ENCODE measurements at regions not wholly inside any gene's neighbourhood (a gene's known extent, or its start where the extent isn't known, plus 50 kb on each side); places are given as distances from the start of the nearest gene placed in this dataset.

GRCh38 chr16:66207883-66208265 lies 158.6 kb upstream of the CDH5 start:
- H3K4me3 ChIP-seq (IDR thresholded peaks at IDR 0.05; ENCODE audit: insufficient read depth, low read depth, low read length): no peak overlapping the region
- no peak overlapping the region for H3K9ac ChIP-seq
- no peaks in the 10 kb centered on the region for H3K79me2 ChIP-seq (ENCODE audit: insufficient read depth, low read depth)
- H3K4me1 ChIP-seq (ENCODE audit: low read depth, poor library complexity, severe bottlenecking): no peaks in the 10 kb centered on the region
- TF ChIP-seq, protein P1, sequence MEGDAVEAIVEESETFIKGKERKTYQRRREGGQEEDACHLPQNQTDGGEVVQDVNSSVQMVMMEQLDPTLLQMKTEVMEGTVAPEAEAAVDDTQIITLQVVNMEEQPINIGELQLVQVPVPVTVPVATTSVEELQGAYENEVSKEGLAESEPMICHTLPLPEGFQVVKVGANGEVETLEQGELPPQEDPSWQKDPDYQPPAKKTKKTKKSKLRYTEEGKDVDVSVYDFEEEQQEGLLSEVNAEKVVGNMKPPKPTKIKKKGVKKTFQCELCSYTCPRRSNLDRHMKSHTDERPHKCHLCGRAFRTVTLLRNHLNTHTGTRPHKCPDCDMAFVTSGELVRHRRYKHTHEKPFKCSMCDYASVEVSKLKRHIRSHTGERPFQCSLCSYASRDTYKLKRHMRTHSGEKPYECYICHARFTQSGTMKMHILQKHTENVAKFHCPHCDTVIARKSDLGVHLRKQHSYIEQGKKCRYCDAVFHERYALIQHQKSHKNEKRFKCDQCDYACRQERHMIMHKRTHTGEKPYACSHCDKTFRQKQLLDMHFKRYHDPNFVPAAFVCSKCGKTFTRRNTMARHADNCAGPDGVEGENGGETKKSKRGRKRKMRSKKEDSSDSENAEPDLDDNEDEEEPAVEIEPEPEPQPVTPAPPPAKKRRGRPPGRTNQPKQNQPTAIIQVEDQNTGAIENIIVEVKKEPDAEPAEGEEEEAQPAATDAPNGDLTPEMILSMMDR (conservative IDR thresholded peaks at IDR 0.05; ENCODE audit: low read depth, low read length): no peak
- H3K36me3 ChIP-seq (ENCODE audit: insufficient read depth): no peaks in the 10 kb centered on the region
- no peak overlapping the region for H2AFZ ChIP-seq (ENCODE audit: low read depth)
- H3K27ac ChIP-seq: no peak overlapping the region
- H3K27me3 ChIP-seq (ENCODE audit: insufficient read depth, low read depth): no peaks in the 10 kb centered on the region
- H3K4me2 ChIP-seq: no peak overlapping the region
- H4K20me1 ChIP-seq (ENCODE audit: insufficient read depth): no peaks in the 10 kb centered on the region

- no peak overlapping the region for H3K9ac ChIP-seq
- H3K27ac ChIP-seq: no peak overlapping the region
- no peaks in the 10 kb centered on the region for H3K27me3 ChIP-seq (ENCODE audit: insufficient read depth, low read depth)
- no peaks in the 10 kb centered on the region for H4K20me1 ChIP-seq (ENCODE audit: insufficient read depth)
- H3K4me1 ChIP-seq (ENCODE audit: low read depth, poor library complexity, severe bottlenecking): no peaks in the 10 kb centered on the region
- H3K4me2 ChIP-seq: no peak overlapping the region
- H3K79me2 ChIP-seq (ENCODE audit: insufficient read depth, low read depth): no peaks in the 10 kb centered on the region
- TF ChIP-seq, protein P1 (conservative IDR thresholded peaks at IDR 0.05; ENCODE audit: low read depth, low read length): no peak
- H2AFZ ChIP-seq (ENCODE audit: low read depth): no peak overlapping the region
- H3K36me3 ChIP-seq (ENCODE audit: insufficient read depth): no peaks in the 10 kb centered on the region
- H3K4me3 ChIP-seq (IDR thresholded peaks at IDR 0.05; ENCODE audit: insufficient read depth, low read depth, low read length): no peak overlapping the region
Observed at GRCh38 chr16:66207139-66207882, 159.2 kb upstream of the CDH5 start.

DNA sequence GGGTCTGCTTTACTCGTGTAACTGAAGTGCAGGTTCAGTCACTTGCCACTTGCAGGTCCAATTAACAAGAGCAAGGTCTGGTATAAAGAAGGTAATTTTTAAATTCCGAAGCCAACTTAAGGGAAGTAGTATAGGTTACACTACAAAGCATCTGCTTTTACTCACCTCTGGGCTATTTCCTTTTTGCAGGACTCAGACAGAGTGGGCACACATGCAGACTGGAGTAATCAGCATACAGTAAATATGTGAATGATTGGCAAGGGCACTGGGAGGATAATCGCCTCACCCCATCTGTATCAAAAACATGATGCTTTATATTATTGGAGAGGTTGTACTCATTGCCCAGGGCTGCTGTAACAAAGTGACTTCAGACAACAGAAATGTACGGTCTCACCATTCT lies 160.1 kb upstream of the CDH5 start:
- Histone ChIP-seq H3K36me3 (ENCODE audit: insufficient read depth) (no peaks in the 10 kb centered on the region), H3K79me2 (ENCODE audit: insufficient read depth, low read depth) (no peaks in the 10 kb centered on the region), H3K9ac (no peak overlapping the region), H3K4me1 (ENCODE audit: low read depth, poor library complexity, severe bottlenecking) (no peaks in the 10 kb centered on the region), H4K20me1 (ENCODE audit: insufficient read depth) (no peaks in the 10 kb centered on the region), H2AFZ (ENCODE audit: low read depth) (no peak overlapping the region), H3K4me3 (IDR thresholded peaks at IDR 0.05; ENCODE audit: insufficient read depth, low read depth, low read length) (no peak overlapping the region), H3K27me3 (ENCODE audit: insufficient read depth, low read depth) (no peaks in the 10 kb centered on the region), H3K4me2 (no peak overlapping the region), H3K27ac (no peak overlapping the region)
- TF ChIP-seq, protein P1 (conservative IDR thresholded peaks at IDR 0.05; ENCODE audit: low read depth, low read length): no peak

DNA sequence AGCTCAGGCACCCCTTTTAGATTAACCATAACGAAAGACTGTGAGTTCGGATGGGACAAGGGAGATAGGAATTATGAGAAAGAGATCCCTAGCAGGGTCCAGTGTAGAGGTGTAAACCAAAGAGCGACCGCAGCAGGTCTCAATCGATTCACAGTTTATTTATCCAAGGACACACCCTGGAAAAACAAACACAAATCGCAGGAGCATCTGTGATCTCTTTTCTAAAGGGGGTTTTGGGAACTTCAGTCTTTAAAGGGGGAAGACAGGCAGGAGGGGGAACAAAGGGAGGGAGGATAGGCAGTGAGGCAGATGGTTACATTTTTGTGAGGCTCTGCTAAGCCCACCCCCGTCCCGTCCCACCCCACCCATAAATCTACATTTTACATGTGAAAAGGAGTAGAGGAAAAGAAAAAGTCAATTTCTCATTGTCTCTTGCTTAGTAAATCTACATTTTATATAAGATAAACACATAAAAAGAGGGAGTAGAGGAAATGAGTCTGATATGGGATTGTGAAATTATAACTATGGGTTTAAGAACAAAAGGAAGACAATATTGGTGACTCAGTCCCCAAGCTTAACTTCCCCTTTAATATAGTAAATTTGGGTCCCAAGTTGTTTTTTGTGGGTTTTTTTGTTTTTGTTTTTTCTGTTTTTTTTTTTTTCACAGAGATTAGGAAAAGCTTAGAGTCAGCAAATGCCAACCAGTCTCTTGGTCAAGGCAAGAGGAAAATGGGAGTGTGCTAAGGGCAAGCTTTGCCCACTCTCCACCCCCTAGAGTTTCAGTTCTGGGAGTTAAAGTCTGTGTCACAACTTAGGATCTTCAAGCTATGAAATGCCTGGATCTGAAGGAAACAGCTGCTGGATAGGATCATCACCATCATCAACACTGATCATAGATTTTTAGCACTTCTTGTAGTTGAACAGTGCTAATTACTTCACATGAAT lies 160.9 kb upstream of the CDH5 start:
- Histone ChIP-seq H3K4me3 (IDR thresholded peaks at IDR 0.05; ENCODE audit: insufficient read depth, low read depth, low read length) (no peak overlapping the region), H4K20me1 (ENCODE audit: insufficient read depth) (no peaks in the 10 kb centered on the region), H2AFZ (ENCODE audit: low read depth) (no peak overlapping the region)

More for the DNA sequence above, 160.9 kb upstream of the CDH5 start:
- TF ChIP-seq, protein P1 (conservative IDR thresholded peaks at IDR 0.05; ENCODE audit: low read depth, low read length): no peak
- H3K4me1 ChIP-seq (ENCODE audit: low read depth, poor library complexity, severe bottlenecking): no peaks in the 10 kb centered on the region
- no peaks in the 10 kb centered on the region for H3K27me3 ChIP-seq (ENCODE audit: insufficient read depth, low read depth)
- no peaks in the 10 kb centered on the region for H3K79me2 ChIP-seq (ENCODE audit: insufficient read depth, low read depth)
- H3K27ac ChIP-seq: no peak overlapping the region
- no peaks in the 10 kb centered on the region for H3K36me3 ChIP-seq (ENCODE audit: insufficient read depth)
- H3K9ac ChIP-seq: no peak overlapping the region
- H3K4me2 ChIP-seq: no peak overlapping the region
